Neutrophil (primary cell): ENCODE measurements at regions not wholly inside any gene's neighbourhood (a gene's known extent, or its start where the extent isn't known, plus 50 kb on each side); places are given as distances from the start of the nearest gene placed in this dataset.

Source experiments
- H3K27ac ChIP-seq: fragments of 200-600 bp; sonication (generic); 2 replicates; pipeline ENCODE4 v1.5.1; 2016; ENCODE audit warnings: mild to moderate bottlenecking, moderate library complexity
- H3K27me3 ChIP-seq: fragments of 200-600 bp; sonication (generic); 2 replicates; pipeline ENCODE4 v1.6.0; 2016; ENCODE audit warnings: mild to moderate bottlenecking
- H3K36me3 ChIP-seq: fragments of 200-600 bp; sonication (generic); 2 replicates; pipeline ENCODE4 v1.5.1; 2017
- H3K4me1 ChIP-seq, 2 experiments: fragments of 200-600 bp in 1 of 2; sonication (generic) in 1 of 2; 1 replicate in 1 of 2; 2 replicates in 1 of 2; pipeline versions ENCODE4 v1.5.1 to v1.6.1; 2013 to 2016; ENCODE audit warnings: low read depth in 1 of 2, low read length in 1 of 2, mild to moderate bottlenecking in 1 of 2, moderate library complexity in 1 of 2; ENCODE audit not compliant: control insufficient read depth in 1 of 2, insufficient read depth in 1 of 2
- H3K4me3 ChIP-seq, 2 experiments: fragments of 200-600 bp in 1 of 2; sonication (generic) in 1 of 2; 1 replicate in 1 of 2; 2 replicates in 1 of 2; pipeline ENCODE4 v1.5.1; 2013 to 2016; ENCODE audit warnings: low read depth in 1 of 2, low read length in 1 of 2, mild to moderate bottlenecking in 1 of 2, moderate library complexity in 1 of 2
- H3K9me3 ChIP-seq: fragments of 200-600 bp; sonication (generic); 2 replicates; pipeline ENCODE4 v1.5.1; 2016
- TF ChIP-seq, protein P1 (sequence below): fragments of 200-600 bp; sonication (generic); IDR thresholded peaks from 2 replicates; pipeline ENCODE4 v1.5.1; 2016; ENCODE audit warnings: antibody characterized with exemption

GRCh38 chr20:7586481-7586880, 353.8 kb downstream of the HAO1 start:
- TF ChIP-seq, protein P1, sequence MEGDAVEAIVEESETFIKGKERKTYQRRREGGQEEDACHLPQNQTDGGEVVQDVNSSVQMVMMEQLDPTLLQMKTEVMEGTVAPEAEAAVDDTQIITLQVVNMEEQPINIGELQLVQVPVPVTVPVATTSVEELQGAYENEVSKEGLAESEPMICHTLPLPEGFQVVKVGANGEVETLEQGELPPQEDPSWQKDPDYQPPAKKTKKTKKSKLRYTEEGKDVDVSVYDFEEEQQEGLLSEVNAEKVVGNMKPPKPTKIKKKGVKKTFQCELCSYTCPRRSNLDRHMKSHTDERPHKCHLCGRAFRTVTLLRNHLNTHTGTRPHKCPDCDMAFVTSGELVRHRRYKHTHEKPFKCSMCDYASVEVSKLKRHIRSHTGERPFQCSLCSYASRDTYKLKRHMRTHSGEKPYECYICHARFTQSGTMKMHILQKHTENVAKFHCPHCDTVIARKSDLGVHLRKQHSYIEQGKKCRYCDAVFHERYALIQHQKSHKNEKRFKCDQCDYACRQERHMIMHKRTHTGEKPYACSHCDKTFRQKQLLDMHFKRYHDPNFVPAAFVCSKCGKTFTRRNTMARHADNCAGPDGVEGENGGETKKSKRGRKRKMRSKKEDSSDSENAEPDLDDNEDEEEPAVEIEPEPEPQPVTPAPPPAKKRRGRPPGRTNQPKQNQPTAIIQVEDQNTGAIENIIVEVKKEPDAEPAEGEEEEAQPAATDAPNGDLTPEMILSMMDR, result no peak
- H3K27ac ChIP-seq, result no peak overlapping the region
- H3K27me3 ChIP-seq, result no peaks in the 10 kb centered on the region
- no peaks in the 10 kb centered on the region for H3K9me3 ChIP-seq
- no peak overlapping the region for H3K4me3 ChIP-seq
- no peaks in the 10 kb centered on the region for H3K36me3 ChIP-seq
- H3K4me1 ChIP-seq, result no peaks in the 10 kb centered on the region

- Histone ChIP-seq H3K4me1 (no peaks in the 10 kb centered on the region), H3K4me3 (no peak overlapping the region), H3K9me3 (no peaks in the 10 kb centered on the region), H3K27me3 (no peaks in the 10 kb centered on the region), H3K27ac (no peak overlapping the region), H3K36me3 (no peaks in the 10 kb centered on the region)
- TF ChIP-seq, protein P1, result no peak
These were observed 351.1 kb downstream of the HAO1 start for GRCh38 chr20:7589164-7589563.

DNA sequence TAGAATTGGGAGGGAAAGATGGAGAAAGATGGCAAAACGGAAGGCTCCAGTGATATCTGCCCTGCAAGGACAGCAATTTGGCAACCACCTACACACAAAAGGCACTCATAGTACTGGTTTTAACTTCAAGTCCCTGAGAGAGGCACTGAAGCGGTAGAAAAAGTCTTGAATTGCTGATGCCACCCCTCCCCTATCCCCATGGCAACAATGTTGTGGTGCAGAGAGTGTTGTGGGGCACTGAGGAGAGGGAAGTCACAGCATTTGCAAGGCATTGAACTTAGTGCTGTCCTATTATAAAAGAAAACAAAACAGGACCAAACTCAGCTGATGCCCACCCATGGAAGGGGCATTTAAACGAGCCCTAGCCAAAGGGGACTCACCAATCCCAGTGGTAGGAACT, 343.7 kb downstream of the HAO1 start:
- no peaks in the 10 kb centered on the region for H3K36me3 ChIP-seq
- TF ChIP-seq, protein P1, result no peak
- no peaks in the 10 kb centered on the region for H3K9me3 ChIP-seq
- H3K27me3 ChIP-seq, result no peaks in the 10 kb centered on the region
- H3K27ac ChIP-seq, result no peak overlapping the region
- no peak overlapping the region for H3K4me3 ChIP-seq
- no peaks in the 10 kb centered on the region for H3K4me1 ChIP-seq

DNA sequence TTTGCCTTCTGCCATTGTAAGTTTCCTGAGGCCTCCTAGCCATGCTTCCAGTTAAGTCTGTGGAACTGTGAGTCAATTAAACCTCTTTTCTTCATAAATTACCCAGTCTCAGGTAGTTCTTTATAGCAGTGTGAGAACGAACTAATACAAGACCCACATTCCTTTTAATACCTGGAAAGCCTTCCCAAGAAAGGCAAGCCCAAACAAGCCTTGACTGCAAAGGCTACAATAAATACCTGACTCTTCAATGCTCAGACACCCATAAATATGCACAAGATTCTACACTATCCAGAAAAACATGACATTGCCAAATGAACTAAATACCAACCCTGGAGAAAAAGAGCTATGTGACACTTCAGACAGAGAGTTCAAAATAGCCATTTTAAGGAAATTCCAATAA, 338.8 kb downstream of the HAO1 start:
- H3K27me3 ChIP-seq, result no peaks in the 10 kb centered on the region
- H3K36me3 ChIP-seq, result no peaks in the 10 kb centered on the region
- TF ChIP-seq, protein P1, result no peak
- H3K4me3 ChIP-seq, result no peak overlapping the region
- no peak overlapping the region for H3K27ac ChIP-seq
- no peaks in the 10 kb centered on the region for H3K4me1 ChIP-seq
- H3K9me3 ChIP-seq, result no peaks in the 10 kb centered on the region

DNA sequence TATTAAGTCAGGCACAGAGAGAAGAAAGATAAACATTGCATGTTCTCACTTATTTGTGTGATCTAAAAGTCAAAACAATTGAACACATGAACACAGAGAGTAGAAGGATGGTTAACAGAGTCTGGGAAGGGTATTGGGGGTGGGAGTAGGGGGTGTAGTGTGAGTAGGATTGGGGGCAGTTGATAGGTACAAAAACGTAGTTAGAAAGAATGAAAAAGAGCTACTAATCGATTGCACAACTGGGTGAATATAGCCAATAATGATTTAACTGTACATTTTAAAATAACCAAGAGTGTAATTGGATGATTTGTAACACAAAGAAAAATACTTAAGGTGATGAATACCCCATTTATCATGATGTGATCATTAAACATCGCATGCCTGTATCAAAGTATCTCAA, 333.3 kb downstream of the HAO1 start:
- no peak overlapping the region for H3K27ac ChIP-seq
- TF ChIP-seq, protein P1, result no peak
- no peaks in the 10 kb centered on the region for H3K27me3 ChIP-seq
- no peaks in the 10 kb centered on the region for H3K4me1 ChIP-seq
- no peaks in the 10 kb centered on the region for H3K36me3 ChIP-seq
- no peaks in the 10 kb centered on the region for H3K9me3 ChIP-seq
- H3K4me3 ChIP-seq, result no peak overlapping the region

DNA sequence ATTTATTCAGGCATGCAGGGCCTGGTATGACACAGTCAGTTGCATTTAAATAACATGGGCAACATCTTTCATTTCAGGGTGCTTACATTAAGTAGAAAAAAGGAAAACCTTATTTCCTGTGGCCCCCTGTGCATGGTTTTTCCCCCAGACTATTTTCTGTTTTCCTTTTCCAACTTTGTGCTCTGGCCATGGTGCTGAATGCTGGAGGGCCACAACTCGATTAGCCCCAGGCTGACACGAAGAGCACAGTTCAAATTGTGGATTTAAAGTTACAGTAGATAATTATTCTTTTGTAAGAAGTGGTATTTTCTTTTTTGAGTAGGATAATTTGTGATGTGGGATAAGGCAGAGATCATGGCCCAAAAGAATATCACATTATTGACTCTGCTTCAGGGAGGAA, 332.0 kb downstream of the HAO1 start:
- Histone ChIP-seq H3K9me3 (no peaks in the 10 kb centered on the region), H3K27ac (no peak overlapping the region), H3K27me3 (no peaks in the 10 kb centered on the region), H3K4me1 (no peaks in the 10 kb centered on the region), H3K4me3 (no peak overlapping the region), H3K36me3 (no peaks in the 10 kb centered on the region)
- TF ChIP-seq, protein P1, result no peak
